HG03565 (cell line): ENCODE measurements at regions not wholly inside any gene's neighbourhood (a gene's known extent, or its start where the extent isn't known, plus 50 kb on each side); places are given as distances from the start of the nearest gene placed in this dataset.
"Not testable (repeated sequence)": the region's sequence is repeated elsewhere in the genome, so short reads cannot be mapped to it uniquely, and the experiment has no call there.

Experiments used
- ATAC-seq: cut with Tn5 transposase; IDR thresholded peaks from one replicate; pipeline ENCODE4 v1.9.1; 2021; ENCODE audit warnings: mild to moderate bottlenecking, moderate library complexity; ENCODE audit not compliant: unreplicated experiment

GRCh38 chr12:23236066-23236780 lies 611.3 kb downstream of the ETNK1 start:
- ATAC-seq = no peak

GRCh38 chr12:23236811-23237210 lies 611.8 kb downstream of the ETNK1 start:
- ATAC-seq = no peak

DNA sequence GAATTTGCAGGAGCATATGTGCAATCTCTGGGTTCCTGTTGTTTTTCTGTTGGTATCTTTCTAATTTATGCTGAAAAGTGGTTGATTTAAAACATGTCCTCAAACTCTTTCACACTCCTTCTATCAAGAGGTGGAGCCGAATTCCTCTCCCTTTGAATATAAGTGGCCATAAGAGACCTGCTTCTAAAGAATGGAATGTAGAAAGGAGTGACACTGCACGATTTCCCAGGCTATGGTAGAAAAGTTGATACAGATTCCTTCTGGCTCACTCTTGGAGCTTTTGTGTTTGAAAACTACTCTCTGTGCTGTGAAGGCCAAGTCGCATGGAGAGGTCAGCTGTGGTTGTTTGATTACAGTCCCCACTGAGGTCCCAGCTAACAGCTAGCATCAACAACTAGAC lies 613.2 kb downstream of the ETNK1 start:
- no peak for ATAC-seq

- no peak for ATAC-seq
Measured at GRCh38 chr12:23238957-23239356, 614.0 kb downstream of the ETNK1 start.

DNA sequence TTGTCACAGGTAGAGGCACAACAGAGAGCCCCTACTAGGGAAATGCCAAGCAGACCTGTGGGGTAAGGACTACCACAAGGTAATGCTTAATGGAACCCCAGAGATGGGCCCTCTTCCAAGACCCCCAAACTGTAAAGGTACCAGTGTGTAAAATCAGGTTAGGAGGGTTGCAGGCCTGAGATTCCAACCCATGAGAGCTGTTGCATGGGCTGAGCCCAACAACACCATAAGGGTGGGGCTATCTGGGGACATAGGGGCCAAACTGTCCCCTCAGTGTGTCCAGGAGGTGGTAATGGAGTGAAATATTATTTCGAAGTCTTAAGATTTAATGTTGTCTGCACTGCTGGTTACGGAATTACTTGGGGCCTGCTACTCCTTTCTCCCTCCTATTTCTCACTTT lies 620.2 kb downstream of the ETNK1 start:
- ATAC-seq = no peak

GRCh38 chr12:23253191-23253590 lies 628.2 kb downstream of the ETNK1 start:
- no peak for ATAC-seq

DNA sequence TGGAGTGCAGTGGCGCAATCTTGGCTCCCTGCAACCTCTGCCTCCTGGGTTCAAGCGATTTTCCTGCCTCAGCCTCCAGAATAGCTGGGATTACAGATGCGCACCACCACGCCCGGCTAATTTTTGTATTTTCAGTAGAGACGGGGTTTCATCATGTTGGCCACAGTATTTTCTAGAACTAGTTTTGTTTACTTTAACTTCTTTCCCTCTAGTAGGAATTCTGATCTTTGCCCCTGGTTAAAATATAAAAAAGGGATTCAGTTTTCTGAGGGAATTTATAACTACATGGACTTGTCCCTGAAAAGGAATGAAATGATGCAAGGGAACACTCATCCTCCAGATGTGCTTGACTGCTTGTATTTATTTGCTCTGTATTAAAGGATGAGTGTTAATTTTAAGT lies 628.9 kb downstream of the ETNK1 start:
- not testable (repeated sequence) for ATAC-seq

- ATAC-seq = no peak
Measured at GRCh38 chr12:23259558-23259957, 634.6 kb downstream of the ETNK1 start.

- ATAC-seq = no peak
Measured at GRCh38 chr12:23262670-23263069, 637.7 kb downstream of the ETNK1 start.

DNA sequence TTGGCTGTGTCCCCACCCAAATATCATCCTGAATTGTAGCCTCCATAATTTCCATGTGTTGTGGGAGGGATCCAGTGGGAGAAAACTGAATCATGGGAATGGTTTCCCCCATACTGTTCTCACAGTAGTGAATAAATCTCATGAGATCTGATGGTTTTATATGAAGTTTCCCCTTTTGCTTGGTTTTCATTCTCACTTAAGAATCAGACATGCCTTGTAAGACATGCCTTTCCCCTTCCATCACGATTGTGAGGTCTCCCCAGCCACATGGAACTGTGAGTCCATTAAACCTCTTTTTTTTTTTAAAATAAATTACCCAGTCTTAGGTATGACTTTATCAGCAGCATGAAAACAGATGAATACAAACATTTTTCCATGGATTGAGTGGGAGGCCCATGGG lies 652.9 kb downstream of the ETNK1 start:
- no peak for ATAC-seq

- no peak for ATAC-seq
Measured at GRCh38 chr12:23281295-23281694, 656.3 kb downstream of the ETNK1 start.

DNA sequence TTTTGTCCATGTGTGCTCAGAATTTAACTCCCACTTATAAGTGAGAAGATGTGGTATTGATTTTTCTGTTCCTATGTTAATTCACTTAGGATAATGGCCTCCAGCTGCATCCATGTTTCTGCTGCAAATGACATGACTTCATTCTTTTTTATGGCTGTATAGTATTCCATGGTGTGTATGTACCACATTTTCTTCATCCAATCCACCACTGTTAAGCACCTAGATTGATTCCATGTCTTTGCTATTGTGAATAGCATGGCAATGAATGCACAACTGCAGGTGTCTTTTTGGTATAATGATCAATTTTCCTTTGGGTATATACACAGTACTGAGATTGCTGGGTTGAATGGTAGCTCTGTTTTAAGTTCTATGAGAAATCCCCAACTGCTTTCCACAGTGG lies 657.7 kb downstream of the ETNK1 start:
- no peak for ATAC-seq

- not testable (repeated sequence) for ATAC-seq
Measured at GRCh38 chr12:23285764-23286530, 661.0 kb downstream of the ETNK1 start.

DNA sequence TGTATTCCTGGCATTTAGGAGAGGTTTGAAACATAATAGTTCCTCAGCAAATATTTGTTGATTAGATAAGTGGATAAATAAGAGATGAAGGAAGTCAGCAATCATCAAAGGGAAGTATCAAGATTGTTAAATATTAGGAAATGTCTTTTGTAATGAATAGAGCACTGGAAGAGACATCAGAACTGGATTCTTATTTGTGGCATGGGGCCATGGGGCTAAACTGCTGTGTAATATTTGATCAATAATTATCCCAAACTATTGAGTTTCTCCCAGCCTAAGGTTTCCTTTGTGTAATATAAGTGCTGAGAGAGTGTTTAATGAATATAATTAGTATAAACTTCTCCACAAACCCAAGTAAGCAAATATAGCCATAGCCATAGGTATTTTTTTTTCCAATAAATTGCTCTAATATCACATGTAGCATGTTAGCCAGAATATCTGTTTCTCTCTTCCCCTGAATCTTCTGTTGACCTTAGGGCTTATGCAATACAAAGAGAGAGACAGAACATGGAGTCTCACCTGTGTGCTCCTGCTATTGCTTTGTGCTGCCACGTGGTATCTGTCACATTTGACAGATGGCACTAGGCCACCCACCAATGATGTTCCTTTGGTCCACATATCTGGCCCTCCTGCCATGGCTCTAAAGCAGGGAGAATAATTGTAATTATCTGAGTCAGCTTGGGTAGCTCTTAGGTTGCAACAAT lies 658.7 kb downstream of the SOX5 start:
- no peak for ATAC-seq

- ATAC-seq = no peak
Measured at GRCh38 chr12:23303220-23303619, 646.2 kb downstream of the SOX5 start.

DNA sequence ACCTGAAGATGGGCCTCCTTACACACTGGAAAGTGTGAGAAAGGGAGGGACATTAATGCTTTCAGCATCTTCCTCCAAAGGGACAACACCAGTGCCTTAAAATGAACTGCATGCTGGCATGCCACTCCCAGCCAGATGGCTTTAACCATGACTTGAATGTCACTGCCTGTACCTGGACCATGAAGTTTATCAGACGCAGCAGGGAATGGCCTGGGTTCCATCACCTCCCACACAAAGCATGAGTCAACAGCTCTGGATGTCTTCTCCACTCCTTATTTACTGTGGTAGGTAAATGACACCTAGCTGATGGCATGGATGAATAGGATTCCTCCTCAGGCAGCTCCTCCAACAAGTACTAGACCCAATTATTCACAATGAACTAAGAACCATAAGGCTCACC lies 645.6 kb downstream of the SOX5 start:
- ATAC-seq = no peak

DNA sequence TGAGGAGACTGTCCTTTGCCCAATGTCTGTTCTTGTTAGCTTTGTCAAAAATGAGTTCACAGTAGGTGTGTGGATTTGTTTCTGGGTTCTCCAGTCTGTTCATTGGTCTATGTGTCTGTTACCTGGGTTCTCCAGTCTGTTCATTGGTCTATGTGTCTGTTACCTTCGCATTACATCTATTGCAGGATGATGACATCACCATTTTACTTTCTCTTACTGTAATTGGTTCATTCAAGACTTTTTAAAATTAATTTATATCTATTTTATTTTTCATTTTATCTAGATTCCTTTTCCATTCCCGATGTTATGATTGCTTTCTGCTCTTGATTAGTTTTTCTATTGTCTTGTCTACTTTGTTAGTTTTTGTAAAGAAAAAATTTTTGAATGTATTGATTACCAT lies 615.5 kb downstream of the SOX5 start:
- no peak for ATAC-seq

- ATAC-seq = no peak
Measured at GRCh38 chr12:23335593-23335992, 613.9 kb downstream of the SOX5 start.

DNA sequence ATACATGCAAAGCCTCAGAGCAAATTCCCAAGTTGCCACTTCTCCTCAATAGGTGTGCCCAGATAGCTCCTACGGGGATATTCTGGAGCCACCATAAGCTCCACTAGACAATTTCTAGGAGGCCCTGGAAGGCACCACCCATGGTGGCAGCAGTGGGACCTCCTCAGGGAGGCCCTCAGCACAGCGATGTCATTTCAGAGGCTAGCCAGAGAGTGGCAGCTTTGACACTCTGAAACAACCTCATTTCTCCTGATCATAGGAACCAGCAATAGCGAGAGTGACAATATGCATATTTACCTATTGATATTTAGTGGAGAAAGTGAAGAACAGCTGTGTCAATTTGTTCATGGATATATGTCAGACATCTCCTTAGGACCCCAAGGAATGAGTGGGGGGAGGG lies 612.3 kb downstream of the SOX5 start:
- no peak for ATAC-seq

- ATAC-seq = no peak
Measured at GRCh38 chr12:23340351-23340750, 609.1 kb downstream of the SOX5 start.

- no peak for ATAC-seq
Measured at GRCh38 chr12:23342407-23342806, 607.1 kb downstream of the SOX5 start.

DNA sequence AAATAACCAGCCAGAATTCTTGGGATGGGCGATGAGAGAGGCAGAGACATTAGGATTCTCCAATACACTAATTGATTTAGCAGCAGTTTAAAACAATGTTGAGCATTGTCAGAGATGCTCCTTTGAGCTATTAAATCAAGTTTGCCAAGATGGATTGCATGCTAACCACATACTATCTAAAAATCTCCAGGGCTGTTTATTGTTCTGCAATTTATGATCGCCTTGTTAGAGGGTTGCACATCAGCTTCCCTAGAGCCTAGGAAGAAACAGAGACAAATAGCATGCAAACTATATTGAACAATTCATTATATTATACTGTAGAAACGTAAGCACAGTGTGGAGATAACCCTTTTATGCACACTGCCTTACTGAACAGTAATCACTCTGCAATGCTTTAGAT lies 599.9 kb downstream of the SOX5 start:
- no peak for ATAC-seq
